ENCODE measurements at regions not wholly inside any gene's neighbourhood (a gene's known extent, or its start where the extent isn't known, plus 50 kb on each side); places are given as distances from the start of the nearest gene placed in this dataset.

GRCh38 chr5:61796773-61797172 is 464.7 kb downstream of the ZSWIM6 start:
- Histone ChIP-seq H3F3A (replicated peaks; ENCODE audit: insufficient read depth) (no peaks in the 10 kb centered on the region), H3K4me2 (no peak overlapping the region), H3K27me3 (ENCODE audit: insufficient read depth) (no peaks in the 10 kb centered on the region), H2AFZ (ENCODE audit: low read depth) (no peak overlapping the region), H4K20me1 (ENCODE audit: insufficient read depth) (no peaks in the 10 kb centered on the region), H3K36me3 (replicated peaks in 1 of 2; ENCODE audit: control insufficient read depth in 1 of 2, insufficient read depth in 2 of 2, low read length in 1 of 2) (no peaks in the 10 kb centered on the region), H3K9me2 (no peaks in the 10 kb centered on the region), H3K79me2 (ENCODE audit: insufficient read depth) (no peaks in the 10 kb centered on the region), H3K4me1 (ENCODE audit: control insufficient read depth in 1 of 2, insufficient read depth in 2 of 2, low read depth in 1 of 2, low read length in 1 of 2) (no peaks in the 10 kb centered on the region), H3K9me3 (no peaks in the 10 kb centered on the region), H3K4me3 (ENCODE audit: low read depth in 2 of 2, low read length in 1 of 2) (no peak overlapping the region), H3K27ac (ENCODE audit: low read depth in 2 of 2, low read length in 1 of 2) (no peak overlapping the region), H3K9ac (no peak overlapping the region)
- DNase-seq = no peak
- WGBS (ENCODE audit: low lambda C conversion rate) = 52% methylated on average over 4 of the region's 4 CpGs
- CTCF ChIA-PET = no interaction called here
- TF ChIP-seq RAD21 (IDR thresholded peaks at IDR 0.05; ENCODE audit: low read length) (no peak), EZH2phosphoT487 (IDR thresholded peaks at IDR 0.05; ENCODE audit: borderline replicate concordance, low read depth) (no peak), EP300 (IDR thresholded peaks at IDR 0.05; ENCODE audit: borderline replicate concordance in 1 of 2, low read depth in 1 of 2, low read length in 1 of 2) (no peak), USF2 (IDR thresholded peaks at IDR 0.05; ENCODE audit: borderline replicate concordance, low read depth, low read length) (no peak), FOSL2 (IDR thresholded peaks at IDR 0.05; ENCODE audit: borderline replicate concordance, low read depth) (no peak), NRF1 (IDR thresholded peaks at IDR 0.05; ENCODE audit: low read depth, low read length) (no peak), TAF1 (IDR thresholded peaks at IDR 0.05; ENCODE audit: borderline replicate concordance, low read depth, low read length) (no peak), CTCF (IDR thresholded peaks at IDR 0.05) (no peak)
- POLR2A ChIA-PET = no interaction called here

GRCh38 chr5:61800450-61800849 is 468.4 kb downstream of the ZSWIM6 start:
- no peak overlapping the region for H3K9ac ChIP-seq
- ChIA-PET CTCF (interaction anchor here (1.0 to 1.5 kb wide), 2 partner anchors 17 to 32 kb away, joined by 3 to 4 read pairs; no protein-coding TSS in a partner anchor), POLR2A (no interaction called here)
- H3K9me3 ChIP-seq = no peaks in the 10 kb centered on the region
- no peak overlapping the region for H3K4me2 ChIP-seq
- 60% methylated on average over 4 of the region's 4 CpGs for WGBS (ENCODE audit: low lambda C conversion rate)
- no peaks in the 10 kb centered on the region for H3K79me2 ChIP-seq (ENCODE audit: insufficient read depth)
- no peaks in the 10 kb centered on the region for H4K20me1 ChIP-seq (ENCODE audit: insufficient read depth)
- H3K4me3 ChIP-seq (ENCODE audit: low read depth in 2 of 2, low read length in 1 of 2) = no peak overlapping the region
- no peaks in the 10 kb centered on the region for H3K36me3 ChIP-seq (replicated peaks in 1 of 2; ENCODE audit: control insufficient read depth in 1 of 2, insufficient read depth in 2 of 2, low read length in 1 of 2)
- H3K4me1 ChIP-seq (ENCODE audit: control insufficient read depth in 1 of 2, insufficient read depth in 2 of 2, low read depth in 1 of 2, low read length in 1 of 2) = no peaks in the 10 kb centered on the region
- H3K27me3 ChIP-seq (ENCODE audit: insufficient read depth) = no peaks in the 10 kb centered on the region
- no peak for DNase-seq
- no peak for TF ChIP-seq REST (IDR thresholded peaks at IDR 0.05; ENCODE audit: low read depth, low read length)
- no peak for TF ChIP-seq SMC3 (IDR thresholded peaks at IDR 0.05; ENCODE audit: low read depth, low read length)
- no peak for TF ChIP-seq PBX3 (IDR thresholded peaks at IDR 0.05)
- no peak for TF ChIP-seq NFIC (IDR thresholded peaks at IDR 0.05; ENCODE audit: borderline replicate concordance)
- H3K9me2 ChIP-seq = no peaks in the 10 kb centered on the region
- H2AFZ ChIP-seq (ENCODE audit: low read depth) = no peak overlapping the region
- no peaks in the 10 kb centered on the region for H3F3A ChIP-seq (replicated peaks; ENCODE audit: insufficient read depth)
- no peak overlapping the region for H3K27ac ChIP-seq (ENCODE audit: low read depth in 2 of 2, low read length in 1 of 2)
